Epithelial cell of proximal tubule (primary cell): ENCODE measurements at regions not wholly inside any gene's neighbourhood (a gene's known extent, or its start where the extent isn't known, plus 50 kb on each side); places are given as distances from the start of the nearest gene placed in this dataset.

Experiments
- DNase-seq: peaks from one replicate; pipeline ENCODE4 v3.0.0-alpha.2; 2011; ENCODE audit warnings: low read depth
- H3K4me3 ChIP-seq: 2 replicates; pipeline ENCODE4 v1.5.1; 2011; ENCODE audit warnings: low read depth, mild to moderate bottlenecking, low read length
- CTCF ChIP-seq: conservative IDR thresholded peaks from 2 replicates; pipeline ENCODE4 v1.5.1; 2012; ENCODE audit warnings: low read depth, mild to moderate bottlenecking, low read length

- TF ChIP-seq CTCF = no peak
- no peak overlapping the region for H3K4me3 ChIP-seq
- DNase-seq = no peak
These were observed 331.5 kb downstream of the SAMD5 start for GRCh38 chr6:147839708-147840610.

DNA sequence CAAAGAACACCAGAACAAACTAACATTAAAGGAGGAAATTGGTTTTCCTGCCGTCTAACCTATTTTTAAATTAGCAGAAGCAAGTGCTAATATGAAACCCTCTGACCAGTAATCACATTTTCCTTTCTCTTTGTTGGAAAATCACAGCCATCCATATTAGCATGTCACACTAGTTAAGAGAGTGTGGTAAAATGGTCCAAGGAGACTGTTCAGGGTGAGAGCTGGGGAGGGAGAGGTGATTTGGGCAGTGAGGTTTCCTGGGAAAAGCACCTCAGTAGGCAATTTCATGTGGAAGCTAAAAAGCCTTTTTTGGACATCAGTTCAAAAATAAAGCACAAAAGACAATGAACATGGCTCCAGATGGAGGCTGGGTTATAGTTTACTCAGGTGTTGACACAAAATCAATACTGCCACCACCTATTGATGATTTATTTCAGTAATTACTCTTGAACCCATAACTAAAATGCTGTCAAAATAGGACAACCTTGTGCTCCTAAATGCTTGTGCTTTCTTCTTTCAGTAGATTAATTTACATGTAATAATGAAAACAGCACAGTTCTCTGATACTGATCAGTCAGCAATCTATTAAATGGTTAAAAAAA lies 333.2 kb downstream of the SAMD5 start:
- TF ChIP-seq CTCF = no peak
- DNase-seq = no peak
- no peak overlapping the region for H3K4me3 ChIP-seq

DNA sequence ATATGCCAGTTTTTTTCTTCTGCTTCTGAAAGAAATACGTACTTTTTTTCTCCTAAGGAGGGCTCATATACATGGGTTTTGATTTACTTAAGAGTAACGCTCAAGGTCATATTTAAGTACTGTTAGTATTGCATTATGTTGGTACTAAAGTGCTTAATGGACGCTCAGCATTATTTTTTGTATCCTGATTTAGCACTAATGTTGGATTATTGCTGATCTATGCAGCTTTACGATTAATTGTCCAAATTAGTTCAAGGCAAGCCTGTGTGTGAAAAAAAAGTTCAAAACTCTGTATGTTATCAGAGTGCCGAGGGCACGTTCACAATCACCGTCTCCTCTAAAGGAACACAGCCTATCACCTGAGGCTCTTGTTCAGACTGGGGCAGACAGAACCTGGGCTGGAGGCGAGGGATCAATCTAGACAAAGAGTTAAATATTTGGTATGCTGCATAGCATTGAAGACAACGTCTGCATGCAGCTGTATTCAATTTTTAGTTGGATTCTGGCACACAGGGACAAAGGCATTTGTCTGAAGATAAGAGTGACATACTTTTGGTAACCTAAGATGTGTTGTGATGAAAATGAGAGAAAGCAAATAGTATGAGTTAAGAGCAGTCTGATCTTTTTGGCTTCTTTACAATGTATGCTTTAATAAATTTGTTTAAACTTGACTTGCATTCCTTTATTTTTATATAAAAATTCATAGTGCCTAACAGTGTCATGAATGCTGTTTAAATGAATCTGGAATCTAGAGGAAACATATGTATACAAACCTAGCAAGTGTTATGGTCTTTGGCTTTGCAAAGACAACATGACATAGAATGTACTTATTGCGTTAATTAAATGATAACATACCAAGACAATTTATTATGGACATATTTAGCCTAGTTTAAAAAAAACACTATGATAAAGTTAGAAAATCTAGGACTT lies 341.2 kb downstream of the SAMD5 start:
- no peak overlapping the region for H3K4me3 ChIP-seq
- DNase-seq = no peak
- TF ChIP-seq CTCF = no peak

GRCh38 chr6:147852772-147853171 lies 344.3 kb downstream of the SAMD5 start:
- TF ChIP-seq CTCF = no peak
- no peak overlapping the region for H3K4me3 ChIP-seq
- no peak for DNase-seq

- no peak overlapping the region for H3K4me3 ChIP-seq
- no peak for DNase-seq
- no peak for TF ChIP-seq CTCF
These were observed 345.1 kb downstream of the SAMD5 start for GRCh38 chr6:147853574-147853973.

DNA sequence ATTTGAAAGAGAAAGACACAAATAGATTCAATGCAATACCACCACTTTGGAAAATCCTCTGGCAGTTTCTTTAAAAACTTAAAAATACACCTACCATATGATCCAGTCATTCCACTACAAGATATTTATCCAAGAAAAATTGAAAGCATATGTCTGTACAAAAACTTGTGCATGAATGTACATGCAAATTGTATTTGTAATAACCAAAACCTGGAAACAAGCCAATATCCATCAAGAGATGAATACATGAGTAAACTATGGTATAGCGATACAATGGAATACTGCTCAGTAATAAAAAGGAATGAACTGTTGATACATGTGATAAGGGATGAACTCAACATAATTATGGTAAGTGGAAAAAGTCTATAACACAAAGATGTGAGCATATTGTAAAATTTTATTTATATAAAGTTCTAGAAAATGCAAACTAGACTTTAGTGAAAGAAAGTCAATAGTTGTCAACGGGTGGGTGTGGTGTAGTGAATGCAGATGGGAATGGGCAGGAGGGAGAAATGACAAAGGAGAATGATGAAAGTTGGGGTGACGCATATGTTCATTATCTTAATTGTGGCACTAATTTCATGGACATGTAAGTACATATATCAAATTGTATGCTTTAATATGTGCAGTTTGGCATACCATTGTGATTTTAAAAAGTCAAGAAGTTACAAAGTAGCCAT lies 347.5 kb downstream of the SAMD5 start:
- no peak for TF ChIP-seq CTCF
- DNase-seq = no peak
- no peak overlapping the region for H3K4me3 ChIP-seq
